HepG2 (cell line): ENCODE measurements at regions not wholly inside any gene's neighbourhood (a gene's known extent, or its start where the extent isn't known, plus 50 kb on each side); places are given as distances from the start of the nearest gene placed in this dataset.

Experiments used
- FOXK2 ChIP-seq: fragments of 450-650 bp; IDR thresholded peaks from 2 replicates; pipeline ENCODE4 v1.6.1; 2016
- HNRNPH1 ChIP-seq: fragments of 200-400 bp; formaldehyde crosslinking; optimal IDR thresholded peaks from 2 replicates; pipeline ENCODE3; 2017; ENCODE audit warnings: mild to moderate bottlenecking, low read depth, low read length
- TF ChIP-seq, protein P1 (sequence below): sonication (generic); formaldehyde crosslinking; IDR thresholded peaks from 2 replicates; pipeline ENCODE4 v1.4.0; 2020; ENCODE audit warnings: missing genetic modification reagents

DNA sequence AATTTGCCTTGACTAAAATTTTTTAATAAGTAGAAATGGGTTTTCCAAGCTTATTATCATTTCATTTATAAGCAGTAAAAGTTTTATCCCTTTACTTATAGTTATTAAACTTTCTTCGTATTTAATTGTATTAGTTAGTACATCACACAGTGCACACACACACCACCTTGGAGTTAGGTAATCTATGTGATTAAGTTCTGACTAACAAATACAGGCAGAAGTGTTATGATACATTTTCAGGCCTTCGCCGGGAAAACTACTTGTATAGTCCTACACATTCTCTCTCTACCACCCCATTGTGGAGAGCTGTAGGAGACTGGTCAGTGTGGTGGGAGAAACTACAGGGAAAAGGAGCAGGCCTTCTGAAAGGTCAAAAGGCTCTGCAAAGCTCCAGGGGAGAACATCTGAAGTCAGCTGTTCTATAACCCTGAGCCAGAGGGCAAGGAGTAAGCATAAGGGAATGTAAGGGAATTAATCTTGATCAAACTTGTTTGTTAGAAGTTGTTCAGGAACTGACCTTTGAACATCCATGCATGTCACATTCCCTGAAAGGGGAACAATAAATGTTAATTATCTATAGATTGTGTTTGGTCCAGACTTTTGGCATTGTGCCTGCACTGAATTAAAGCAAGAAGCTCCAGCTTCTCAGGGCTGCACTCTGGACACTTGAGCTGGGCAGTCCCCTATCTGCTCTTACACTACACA is 231.7 kb downstream of the FSIP2 start:
- TF ChIP-seq, protein P1, sequence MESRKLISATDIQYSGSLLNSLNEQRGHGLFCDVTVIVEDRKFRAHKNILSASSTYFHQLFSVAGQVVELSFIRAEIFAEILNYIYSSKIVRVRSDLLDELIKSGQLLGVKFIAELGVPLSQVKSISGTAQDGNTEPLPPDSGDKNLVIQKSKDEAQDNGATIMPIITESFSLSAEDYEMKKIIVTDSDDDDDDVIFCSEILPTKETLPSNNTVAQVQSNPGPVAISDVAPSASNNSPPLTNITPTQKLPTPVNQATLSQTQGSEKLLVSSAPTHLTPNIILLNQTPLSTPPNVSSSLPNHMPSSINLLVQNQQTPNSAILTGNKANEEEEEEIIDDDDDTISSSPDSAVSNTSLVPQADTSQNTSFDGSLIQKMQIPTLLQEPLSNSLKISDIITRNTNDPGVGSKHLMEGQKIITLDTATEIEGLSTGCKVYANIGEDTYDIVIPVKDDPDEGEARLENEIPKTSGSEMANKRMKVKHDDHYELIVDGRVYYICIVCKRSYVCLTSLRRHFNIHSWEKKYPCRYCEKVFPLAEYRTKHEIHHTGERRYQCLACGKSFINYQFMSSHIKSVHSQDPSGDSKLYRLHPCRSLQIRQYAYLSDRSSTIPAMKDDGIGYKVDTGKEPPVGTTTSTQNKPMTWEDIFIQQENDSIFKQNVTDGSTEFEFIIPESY (CRISPR knock-in tag) = no peak
- TF ChIP-seq HNRNPH1 (no peak), FOXK2 (no peak)
